GM06990 (cell line): ENCODE measurements at regions not wholly inside any gene's neighbourhood (a gene's known extent, or its start where the extent isn't known, plus 50 kb on each side); places are given as distances from the start of the nearest gene placed in this dataset.

Source experiments
- DNase-seq: peaks from one replicate; pipeline ENCODE4 v3.0.0-alpha.2; 2011; ENCODE audit not compliant: insufficient read length; ENCODE audit errors: extremely low read depth
- H3K27me3 ChIP-seq: replicated peaks from 2 replicates; pipeline ENCODE4 v1.6.0; 2011; ENCODE audit warnings: low read length; ENCODE audit not compliant: control insufficient read depth, insufficient read depth
- H3K36me3 ChIP-seq: 2 replicates; pipeline ENCODE4 v1.5.1; 2011; ENCODE audit warnings: low read length; ENCODE audit not compliant: control insufficient read depth, insufficient read depth
- H3K4me3 ChIP-seq: replicated peaks from 2 replicates; pipeline ENCODE4 v1.5.1; 2011; ENCODE audit warnings: low read depth, mild to moderate bottlenecking, control low read depth, low read length
- CTCF ChIP-seq: IDR thresholded peaks from 2 replicates; pipeline ENCODE4 v1.5.1; 2011; ENCODE audit warnings: low read length, control low read depth, mild to moderate bottlenecking, inconsistent platforms; ENCODE audit not compliant: insufficient read depth, poor library complexity, severe bottlenecking

GRCh38 chr9:38259056-38259455 lies 133.4 kb upstream of the ALDH1B1 start:
- DNase-seq = no peak
- no peak for TF ChIP-seq CTCF
- H3K27me3 ChIP-seq = no peaks in the 10 kb centered on the region
- H3K36me3 ChIP-seq = no peaks in the 10 kb centered on the region
- no peak overlapping the region for H3K4me3 ChIP-seq

GRCh38 chr9:38257626-38258215 lies 134.8 kb upstream of the ALDH1B1 start:
- Histone ChIP-seq H3K36me3 (no peaks in the 10 kb centered on the region), H3K27me3 (no peaks in the 10 kb centered on the region), H3K4me3 (no peak overlapping the region)
- no peak for DNase-seq
- no peak for TF ChIP-seq CTCF

GRCh38 chr9:38256461-38256860 lies 136.0 kb upstream of the ALDH1B1 start:
- TF ChIP-seq CTCF = no peak
- H3K27me3 ChIP-seq = no peaks in the 10 kb centered on the region
- no peak overlapping the region for H3K4me3 ChIP-seq
- no peak for DNase-seq
- H3K36me3 ChIP-seq = no peaks in the 10 kb centered on the region

GRCh38 chr9:38255599-38255998 lies 136.9 kb upstream of the ALDH1B1 start:
- no peak for DNase-seq
- no peaks in the 10 kb centered on the region for H3K36me3 ChIP-seq
- TF ChIP-seq CTCF = no peak
- no peaks in the 10 kb centered on the region for H3K27me3 ChIP-seq
- H3K4me3 ChIP-seq = no peak overlapping the region

- DNase-seq = no peak
- no peak for TF ChIP-seq CTCF
- no peaks in the 10 kb centered on the region for H3K36me3 ChIP-seq
- no peaks in the 10 kb centered on the region for H3K27me3 ChIP-seq
- no peak overlapping the region for H3K4me3 ChIP-seq
These were observed 137.7 kb upstream of the ALDH1B1 start for GRCh38 chr9:38254756-38255155.

GRCh38 chr9:38254151-38254550 lies 138.4 kb upstream of the ALDH1B1 start:
- Histone ChIP-seq H3K4me3 (no peak overlapping the region), H3K36me3 (no peaks in the 10 kb centered on the region), H3K27me3 (no peaks in the 10 kb centered on the region)
- no peak for DNase-seq
- TF ChIP-seq CTCF = no peak
